ENCODE measurements at regions not wholly inside any gene's neighbourhood (a gene's known extent, or its start where the extent isn't known, plus 50 kb on each side); places are given as distances from the start of the nearest gene placed in this dataset.

GRCh38 chr9:16133556-16134227 lies 580.8 kb downstream of the CCDC171 start:
- DNase-seq, result peak; percentile 34

GRCh38 chr9:16134351-16134750 lies 581.5 kb downstream of the CCDC171 start:
- DNase-seq, result no peak

GRCh38 chr9:16135968-16136367 lies 583.1 kb downstream of the CCDC171 start:
- no peak for DNase-seq

DNA sequence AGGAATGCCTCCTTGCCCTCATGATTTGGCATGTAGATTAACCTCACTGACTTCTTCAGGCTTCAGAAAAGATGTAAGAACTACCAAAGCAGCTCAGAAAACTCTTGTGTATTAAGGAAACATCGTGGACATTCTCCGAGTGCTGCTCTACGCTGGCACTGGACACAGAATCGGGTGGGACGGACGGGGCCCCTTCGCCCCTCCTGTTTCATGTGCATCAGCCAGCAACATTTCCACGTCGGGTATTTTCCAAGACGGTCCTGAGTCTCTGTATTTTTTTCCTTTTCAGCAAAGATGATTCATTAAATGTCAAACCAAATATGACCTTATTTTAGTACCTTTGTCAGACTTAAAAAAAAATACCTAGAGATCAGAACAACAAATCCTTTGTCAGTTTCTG lies 583.6 kb downstream of the CCDC171 start:
- DNase-seq, result no peak

- DNase-seq, result no peak
Measured at GRCh38 chr9:16136961-16137360, 584.1 kb downstream of the CCDC171 start.

GRCh38 chr9:16138561-16139491 lies 586.0 kb downstream of the CCDC171 start:
- no peak for DNase-seq

- DNase-seq, result no peak
Measured at GRCh38 chr9:16139774-16140173, 586.9 kb downstream of the CCDC171 start.

GRCh38 chr9:16143310-16143709 lies 590.5 kb downstream of the CCDC171 start:
- DNase-seq, result no peak

DNA sequence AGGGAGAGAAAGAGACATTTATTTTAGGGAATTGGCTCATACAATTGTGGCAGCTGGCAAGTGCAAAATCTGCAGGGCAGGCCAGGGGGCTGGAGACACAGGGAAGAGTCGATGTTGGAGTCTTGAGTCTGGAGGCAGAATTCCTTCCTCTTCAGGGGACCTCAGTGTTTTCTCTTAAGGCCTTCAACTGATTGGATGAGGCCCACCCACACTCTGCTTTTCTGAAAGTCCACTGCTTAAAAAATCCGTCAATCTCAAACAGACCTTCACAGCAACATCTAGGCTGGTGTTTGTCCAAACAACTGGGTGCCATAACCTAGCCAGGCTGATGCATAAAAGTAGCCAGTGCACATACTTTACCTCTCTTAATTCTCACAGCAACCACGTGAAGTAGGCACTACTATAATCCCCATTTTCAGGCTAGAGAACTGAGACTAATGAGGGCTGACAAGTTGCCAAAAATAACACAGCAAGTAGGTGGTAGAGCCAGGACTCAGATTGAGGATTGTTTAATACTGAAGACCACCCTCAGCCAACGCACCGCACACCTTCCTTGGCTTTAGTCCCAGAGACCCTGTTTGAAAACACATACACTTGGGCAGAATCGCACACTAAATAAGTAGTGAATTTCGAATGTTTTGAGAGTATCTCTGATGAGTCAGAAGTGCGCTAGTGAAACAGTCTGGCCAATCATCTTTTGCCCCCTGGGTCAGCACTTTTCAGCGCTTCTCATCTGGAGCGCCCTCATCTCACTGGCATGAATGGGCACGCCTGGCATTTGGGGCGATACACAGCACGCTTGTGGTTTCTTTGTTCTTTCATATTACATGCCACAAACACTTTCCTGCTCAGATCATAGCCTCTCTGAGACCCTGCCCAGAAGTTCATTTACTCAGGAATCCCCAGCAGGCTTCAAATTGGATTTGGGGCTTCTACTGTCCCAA lies 591.4 kb downstream of the CCDC171 start:
- DNase-seq, result peak; percentile 93

DNA sequence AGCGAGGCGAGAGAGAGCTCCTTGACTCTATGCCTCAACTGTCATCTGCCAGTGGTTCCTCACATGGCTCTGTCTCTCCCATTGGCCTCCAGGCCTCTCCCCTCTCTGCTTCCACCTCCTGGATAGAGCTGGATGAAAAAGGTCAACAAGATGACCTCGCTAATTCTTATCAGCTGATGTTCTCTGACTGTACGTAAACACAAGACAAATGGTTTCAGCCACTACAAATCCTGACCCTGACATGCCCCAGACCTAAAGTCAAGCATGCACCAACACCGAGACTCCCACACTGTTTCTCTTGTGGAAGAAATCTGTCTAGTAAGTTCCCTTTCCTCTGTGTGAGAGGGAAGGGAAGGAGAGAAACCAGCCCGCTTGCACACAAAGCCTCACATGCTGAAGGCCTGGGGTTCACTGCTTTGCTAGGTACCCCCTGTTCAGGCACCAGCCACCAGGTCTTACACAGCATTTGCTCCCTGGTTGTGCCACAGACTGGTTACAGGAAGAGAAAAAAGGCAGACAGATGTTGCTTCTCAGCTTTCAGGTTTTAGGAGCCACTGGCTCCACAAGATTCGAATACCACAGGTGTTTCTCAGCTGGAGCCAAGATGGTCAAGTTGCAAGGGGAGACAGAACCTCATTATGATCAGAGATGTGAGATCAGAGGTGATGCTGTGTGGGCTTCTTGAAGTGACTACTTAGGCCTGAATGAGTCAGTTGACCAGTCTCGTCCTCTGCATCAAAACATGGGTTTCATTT lies 592.5 kb downstream of the CCDC171 start:
- no peak for DNase-seq

DNA sequence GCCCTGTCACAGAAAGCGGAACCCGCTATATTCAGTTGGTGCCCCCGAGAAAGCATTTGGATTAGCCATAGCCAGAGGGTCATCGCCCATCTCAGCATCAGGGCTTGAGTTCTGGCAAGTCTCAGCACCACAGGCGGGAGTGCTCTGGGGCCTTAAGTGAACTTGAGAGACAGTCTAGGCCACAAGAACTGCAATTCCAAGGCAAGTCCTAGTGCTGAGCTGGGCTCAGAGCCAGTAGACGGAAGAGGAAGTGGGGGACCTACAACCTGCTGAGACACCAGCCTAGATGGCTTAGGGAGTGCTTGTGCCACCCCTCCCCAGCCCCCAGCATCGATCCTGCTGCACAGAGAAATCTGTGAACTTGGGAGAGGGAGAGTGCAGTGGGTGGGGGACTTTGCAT lies 594.9 kb downstream of the CCDC171 start:
- no peak for DNase-seq

DNA sequence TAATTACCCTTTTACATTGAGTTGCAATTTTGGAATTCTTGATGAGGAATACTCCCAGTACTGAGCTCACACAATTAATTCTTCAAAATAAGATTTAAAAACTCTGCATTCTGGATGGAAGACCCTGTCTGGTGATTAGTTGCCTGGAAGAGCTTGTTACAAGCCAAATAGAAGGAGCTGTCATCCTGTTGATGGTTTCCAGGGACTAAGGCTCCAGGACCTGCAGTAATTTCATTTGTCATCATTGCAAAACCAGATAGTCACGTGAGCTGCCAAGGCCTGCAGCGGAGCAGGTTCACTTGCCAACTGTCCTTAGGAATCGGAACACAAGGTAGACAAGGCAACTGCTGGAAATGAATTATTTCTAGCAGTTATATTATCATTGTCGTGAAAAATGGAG lies 597.7 kb downstream of the CCDC171 start:
- no peak for DNase-seq

DNA sequence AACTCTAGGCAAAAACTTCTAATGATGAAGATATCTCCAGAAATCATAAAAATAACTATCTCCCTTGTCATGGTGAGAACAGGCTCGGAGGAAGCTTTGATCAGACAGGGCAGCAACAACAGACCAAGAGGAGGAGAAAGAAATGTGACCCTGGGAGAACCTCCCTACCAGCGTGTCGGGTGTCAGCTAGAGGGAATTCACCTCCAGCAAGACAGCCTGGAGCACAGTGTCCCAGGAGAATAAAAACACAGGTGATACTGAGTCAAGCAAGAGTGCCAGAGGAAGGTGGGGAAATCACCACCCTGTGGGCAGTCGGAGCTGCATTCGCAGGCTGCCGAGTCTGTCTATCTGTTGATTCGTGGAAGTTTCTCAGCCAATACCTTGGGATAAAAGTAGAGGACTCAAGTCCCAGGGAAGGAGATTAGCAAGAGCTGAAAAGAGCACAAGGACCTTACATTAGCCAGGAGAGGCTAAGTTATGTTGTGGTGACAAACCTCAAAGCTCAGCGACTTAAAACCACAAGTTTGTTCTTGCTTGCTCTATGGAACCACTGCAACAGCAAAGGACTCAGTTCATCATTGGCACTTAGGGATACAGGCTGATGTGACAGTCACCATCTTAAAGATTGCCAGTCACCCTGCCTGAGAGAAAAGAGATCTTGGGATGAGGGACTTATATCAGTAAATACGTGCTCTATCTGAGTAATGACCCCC lies 598.3 kb downstream of the CCDC171 start:
- DNase-seq, result no peak

- no peak for DNase-seq
Measured at GRCh38 chr9:16152276-16153101, 599.6 kb downstream of the CCDC171 start.

- DNase-seq, result no peak
Measured at GRCh38 chr9:16153221-16153620, 600.4 kb downstream of the CCDC171 start.

DNA sequence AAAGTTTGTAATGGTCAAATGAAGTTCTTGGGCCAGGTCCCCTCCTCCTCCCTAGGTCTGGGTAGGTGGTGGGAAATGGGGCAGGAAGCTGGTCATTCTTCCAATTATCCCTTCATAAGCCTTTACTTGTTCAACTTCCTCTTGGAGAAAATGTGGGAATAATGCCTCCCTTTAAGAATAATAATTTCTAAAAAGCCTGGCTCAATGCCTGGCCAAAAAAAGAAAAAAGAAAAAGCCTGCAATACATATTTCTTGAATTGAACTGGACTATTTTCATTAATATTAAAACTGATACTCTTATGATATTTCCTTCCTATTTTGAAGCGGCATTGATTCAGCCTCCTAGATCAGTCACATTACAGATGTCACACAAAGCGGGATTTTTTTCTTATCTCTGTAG lies 600.9 kb downstream of the CCDC171 start:
- no peak for DNase-seq

DNA sequence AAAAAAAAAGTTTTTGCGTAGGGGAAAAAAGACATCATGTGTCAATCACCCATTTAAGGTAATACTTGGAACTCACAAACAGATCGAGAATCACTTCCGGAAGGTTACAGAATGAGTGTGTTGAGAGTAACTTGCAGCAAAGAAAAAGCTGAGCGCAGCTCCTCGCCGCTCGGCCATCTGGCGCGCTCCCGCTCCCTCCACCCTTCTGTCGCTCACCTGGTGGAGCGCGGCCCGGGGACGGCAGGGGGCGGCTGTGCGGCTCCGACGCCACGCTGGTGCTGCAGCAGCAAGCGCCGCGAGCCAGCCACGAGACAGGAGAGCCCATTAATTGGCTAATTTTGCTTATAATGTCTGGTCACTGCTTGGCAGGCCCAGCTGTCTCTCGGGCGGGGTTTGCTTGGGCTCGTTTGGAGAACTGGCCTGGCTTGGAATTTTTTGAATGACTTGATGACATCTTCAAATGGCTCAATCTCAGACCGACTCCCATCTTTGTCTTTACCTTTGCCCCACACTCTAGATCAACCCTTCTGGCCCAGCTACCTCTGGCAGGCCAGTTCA lies 601.8 kb downstream of the CCDC171 start:
- DNase-seq, result peak; percentile 85

DNA sequence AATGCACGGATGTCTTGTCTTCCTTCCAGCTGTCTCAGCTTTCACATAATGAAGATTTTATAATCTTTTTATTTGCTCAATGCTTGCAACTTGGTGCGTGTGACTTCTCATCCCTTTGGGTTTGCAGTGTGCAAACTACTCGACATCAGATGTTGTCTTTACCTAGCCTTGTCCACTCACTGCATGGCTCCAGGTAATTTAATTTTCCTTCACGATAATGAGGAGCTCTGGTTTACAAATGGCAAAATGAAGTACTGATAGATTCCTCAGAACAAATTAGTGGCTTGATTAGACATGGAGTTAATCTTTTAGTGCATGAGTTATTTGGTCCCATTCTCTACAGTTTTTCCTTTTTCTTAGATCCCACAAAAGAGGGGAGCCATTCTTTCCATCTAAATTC lies 603.0 kb downstream of the CCDC171 start:
- DNase-seq, result no peak

DNA sequence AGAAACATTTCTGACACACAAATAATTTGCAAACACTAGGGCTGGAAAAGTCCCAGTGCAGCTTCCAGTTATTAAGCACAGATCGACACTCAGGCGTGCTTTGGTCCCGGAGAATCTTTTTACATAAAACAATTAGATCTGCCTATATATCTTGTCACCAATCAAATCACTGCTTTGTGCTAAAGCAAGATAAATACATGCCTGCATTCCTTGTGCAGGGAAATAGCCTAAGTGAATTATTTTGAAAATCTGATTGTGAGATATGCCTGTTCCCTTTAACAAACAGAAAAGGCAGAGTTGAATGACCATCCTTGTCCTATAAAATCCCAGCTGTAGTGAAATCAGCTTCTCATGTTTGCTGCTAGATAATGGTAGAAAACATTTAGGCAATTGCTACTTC lies 604.4 kb downstream of the CCDC171 start:
- no peak for DNase-seq

- no peak for DNase-seq
Measured at GRCh38 chr9:16157651-16158050, 604.8 kb downstream of the CCDC171 start.
